ENCODE measurements at regions not wholly inside any gene's neighbourhood (a gene's known extent, or its start where the extent isn't known, plus 50 kb on each side); places are given as distances from the start of the nearest gene placed in this dataset.
A peak's percentile ranks its signal among the peaks of the same experiment; 100 is the strongest.

DNA sequence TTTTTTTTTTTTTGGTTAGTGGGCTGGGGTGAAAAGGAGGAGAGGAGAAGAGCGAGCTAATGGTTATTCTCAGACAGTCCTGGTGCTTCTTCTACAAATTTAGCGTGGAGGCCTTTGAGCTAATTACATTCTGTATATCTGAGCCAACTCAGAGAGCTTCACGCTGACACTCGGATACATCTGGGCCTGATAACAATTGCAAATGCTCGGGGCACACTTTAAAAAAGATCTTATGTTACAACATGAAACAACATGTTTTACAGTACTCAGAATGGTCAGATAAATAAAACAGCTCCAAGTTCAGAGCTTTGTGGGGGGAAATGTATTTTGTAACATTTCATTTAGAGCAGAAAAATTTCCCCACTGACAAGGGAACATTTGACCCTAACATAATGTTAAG is 966.9 kb upstream of the NR2F2 start:
- no peaks in the 10 kb centered on the region for H3K79me2 ChIP-seq (ENCODE audit: control insufficient read depth, insufficient read depth, low read length)
- peak in 1 of 2 donors; percentile 62 for DNase-seq (ENCODE audit: low read depth in 2 of 2)
- H3K4me3 ChIP-seq (replicated peaks in 1 of 4; ENCODE audit: control extremely low read depth in 1 of 4, insufficient read depth in 1 of 4, low read depth in 3 of 4, low read length in 4 of 4), result no peak overlapping the region
- H4K20me1 ChIP-seq (ENCODE audit: control insufficient read depth, extremely low read depth, insufficient read depth, low read length), result no peaks in the 10 kb centered on the region
- no peak overlapping the region for H3K4me2 ChIP-seq (ENCODE audit: extremely low read depth, insufficient read depth, low read length)
- no peak overlapping the region for H3K27ac ChIP-seq (ENCODE audit: insufficient read depth, low read length)
- H3K9me3 ChIP-seq (ENCODE audit: control insufficient read depth, insufficient read depth, low read depth, low read length), result no peaks in the 10 kb centered on the region
- TF ChIP-seq, protein P1, sequence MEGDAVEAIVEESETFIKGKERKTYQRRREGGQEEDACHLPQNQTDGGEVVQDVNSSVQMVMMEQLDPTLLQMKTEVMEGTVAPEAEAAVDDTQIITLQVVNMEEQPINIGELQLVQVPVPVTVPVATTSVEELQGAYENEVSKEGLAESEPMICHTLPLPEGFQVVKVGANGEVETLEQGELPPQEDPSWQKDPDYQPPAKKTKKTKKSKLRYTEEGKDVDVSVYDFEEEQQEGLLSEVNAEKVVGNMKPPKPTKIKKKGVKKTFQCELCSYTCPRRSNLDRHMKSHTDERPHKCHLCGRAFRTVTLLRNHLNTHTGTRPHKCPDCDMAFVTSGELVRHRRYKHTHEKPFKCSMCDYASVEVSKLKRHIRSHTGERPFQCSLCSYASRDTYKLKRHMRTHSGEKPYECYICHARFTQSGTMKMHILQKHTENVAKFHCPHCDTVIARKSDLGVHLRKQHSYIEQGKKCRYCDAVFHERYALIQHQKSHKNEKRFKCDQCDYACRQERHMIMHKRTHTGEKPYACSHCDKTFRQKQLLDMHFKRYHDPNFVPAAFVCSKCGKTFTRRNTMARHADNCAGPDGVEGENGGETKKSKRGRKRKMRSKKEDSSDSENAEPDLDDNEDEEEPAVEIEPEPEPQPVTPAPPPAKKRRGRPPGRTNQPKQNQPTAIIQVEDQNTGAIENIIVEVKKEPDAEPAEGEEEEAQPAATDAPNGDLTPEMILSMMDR (conservative IDR thresholded peaks at IDR 0.05 in 1 of 2, IDR thresholded peaks at IDR 0.05 in 1 of 2; ENCODE audit: low read depth in 1 of 2, low read length in 2 of 2), result no peak
- no peak for TF ChIP-seq EZH2 (IDR thresholded peaks at IDR 0.05; ENCODE audit: low read length, missing control alignments)
- H3K27me3 ChIP-seq (ENCODE audit: control insufficient read depth, insufficient read depth, low read length), result no peaks in the 10 kb centered on the region
- H3K36me3 ChIP-seq (ENCODE audit: control insufficient read depth, insufficient read depth, low read length), result no peaks in the 10 kb centered on the region
- peaks cover 4% of the 10 kb centered on the region for H3K4me1 ChIP-seq (ENCODE audit: control insufficient read depth, extremely low read depth, insufficient read depth, low read length)
- no peak overlapping the region for H3K9ac ChIP-seq (ENCODE audit: insufficient read depth, low read length)
- no peak overlapping the region for H2AFZ ChIP-seq (ENCODE audit: low read length)

DNA sequence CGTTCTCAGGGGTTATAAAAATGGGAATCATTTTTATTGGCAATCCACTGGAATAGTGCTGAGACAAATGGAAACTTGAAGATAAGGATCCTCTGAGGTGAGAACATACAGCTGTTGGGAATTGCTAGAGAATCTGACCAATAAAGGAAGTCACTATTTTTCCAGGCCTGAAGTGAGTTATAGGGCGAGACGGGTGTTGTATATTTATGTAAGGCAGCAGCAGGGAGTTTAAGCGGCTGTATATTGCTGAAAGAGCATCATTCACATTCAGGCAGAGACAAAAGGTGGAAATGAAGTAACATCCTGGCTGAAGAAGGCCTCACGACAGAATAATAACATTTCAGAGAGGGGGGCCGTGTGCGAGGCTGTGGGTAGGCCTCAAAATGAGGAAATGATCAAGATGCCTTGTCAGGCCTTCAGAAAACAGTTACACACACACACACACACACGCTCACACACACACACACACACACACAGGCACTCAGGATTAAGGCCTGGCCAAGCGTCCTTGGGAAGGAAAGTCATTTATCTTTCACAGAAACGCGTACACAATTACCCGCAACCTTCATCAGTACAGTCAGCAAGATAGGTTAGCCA is 964.9 kb upstream of the NR2F2 start:
- no peak overlapping the region for H3K27ac ChIP-seq (ENCODE audit: insufficient read depth, low read length)
- peak; percentile 50 to 86 for DNase-seq (ENCODE audit: low read depth in 2 of 2)
- H3K4me2 ChIP-seq (ENCODE audit: extremely low read depth, insufficient read depth, low read length), result no peak overlapping the region
- H3K4me3 ChIP-seq (replicated peaks in 1 of 4; ENCODE audit: control extremely low read depth in 1 of 4, insufficient read depth in 1 of 4, low read depth in 3 of 4, low read length in 4 of 4), result no peak overlapping the region
- H3K4me1 ChIP-seq (ENCODE audit: control insufficient read depth, extremely low read depth, insufficient read depth, low read length), result peaks cover 4% of the 10 kb centered on the region
- H3K79me2 ChIP-seq (ENCODE audit: control insufficient read depth, insufficient read depth, low read length), result no peaks in the 10 kb centered on the region
- no peaks in the 10 kb centered on the region for H3K27me3 ChIP-seq (ENCODE audit: control insufficient read depth, insufficient read depth, low read length)
- no peak overlapping the region for H3K9ac ChIP-seq (ENCODE audit: insufficient read depth, low read length)
- H3K36me3 ChIP-seq (ENCODE audit: control insufficient read depth, insufficient read depth, low read length), result no peaks in the 10 kb centered on the region
- H3K9me3 ChIP-seq (ENCODE audit: control insufficient read depth, insufficient read depth, low read depth, low read length), result no peaks in the 10 kb centered on the region
- TF ChIP-seq, protein P1 (conservative IDR thresholded peaks at IDR 0.05 in 1 of 2, IDR thresholded peaks at IDR 0.05 in 1 of 2; ENCODE audit: low read depth in 1 of 2, low read length in 2 of 2), result no peak
- no peak for TF ChIP-seq EZH2 (IDR thresholded peaks at IDR 0.05; ENCODE audit: low read length, missing control alignments)
- peak overlapping the region; percentile 78 for H2AFZ ChIP-seq (ENCODE audit: low read length)
- H4K20me1 ChIP-seq (ENCODE audit: control insufficient read depth, extremely low read depth, insufficient read depth, low read length), result no peaks in the 10 kb centered on the region

DNA sequence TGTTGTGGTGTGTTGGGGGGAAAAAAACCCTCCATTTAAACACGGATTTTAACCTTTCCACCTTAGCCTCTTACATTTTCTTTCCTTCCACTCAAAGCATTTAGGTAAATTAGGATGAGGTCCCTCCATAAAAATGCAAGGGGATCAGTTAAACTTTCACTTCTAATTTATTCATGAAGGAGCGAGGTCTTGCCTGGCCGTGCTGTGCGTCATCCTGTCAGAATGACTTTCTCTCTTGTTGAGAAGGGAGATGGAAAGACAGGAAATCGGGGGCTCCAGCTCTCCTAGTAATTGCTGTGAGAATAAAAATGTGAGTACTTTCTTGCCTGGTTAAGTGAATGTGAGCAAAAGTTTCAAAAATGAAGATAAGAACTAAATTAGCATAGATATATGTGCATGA is 962.3 kb upstream of the NR2F2 start:
- H3K9ac ChIP-seq (ENCODE audit: insufficient read depth, low read length), result no peak overlapping the region
- H2AFZ ChIP-seq (ENCODE audit: low read length), result no peak overlapping the region
- no peaks in the 10 kb centered on the region for H4K20me1 ChIP-seq (ENCODE audit: control insufficient read depth, extremely low read depth, insufficient read depth, low read length)
- H3K27ac ChIP-seq (ENCODE audit: insufficient read depth, low read length), result peak overlapping the region; percentile 7
- H3K4me3 ChIP-seq (replicated peaks in 1 of 4; ENCODE audit: control extremely low read depth in 1 of 4, insufficient read depth in 1 of 4, low read depth in 3 of 4, low read length in 4 of 4), result no peak overlapping the region
- H3K27me3 ChIP-seq (ENCODE audit: control insufficient read depth, insufficient read depth, low read length), result no peaks in the 10 kb centered on the region
- peak in 1 of 2 donors; percentile 48 for DNase-seq (ENCODE audit: low read depth in 2 of 2)
- peaks cover 4% of the 10 kb centered on the region for H3K4me1 ChIP-seq (ENCODE audit: control insufficient read depth, extremely low read depth, insufficient read depth, low read length)
- H3K4me2 ChIP-seq (ENCODE audit: extremely low read depth, insufficient read depth, low read length), result peak overlapping the region; percentile 16
- TF ChIP-seq, protein P1 (conservative IDR thresholded peaks at IDR 0.05 in 1 of 2, IDR thresholded peaks at IDR 0.05 in 1 of 2; ENCODE audit: low read depth in 1 of 2, low read length in 2 of 2), result no peak
- no peak for TF ChIP-seq EZH2 (IDR thresholded peaks at IDR 0.05; ENCODE audit: low read length, missing control alignments)
- no peaks in the 10 kb centered on the region for H3K79me2 ChIP-seq (ENCODE audit: control insufficient read depth, insufficient read depth, low read length)
- H3K9me3 ChIP-seq (ENCODE audit: control insufficient read depth, insufficient read depth, low read depth, low read length), result no peaks in the 10 kb centered on the region
- no peaks in the 10 kb centered on the region for H3K36me3 ChIP-seq (ENCODE audit: control insufficient read depth, insufficient read depth, low read length)

Data from fibroblast of lung (primary cell).